Umbilical cord (tissue), 1 donor: ENCODE measurements at regions not wholly inside any gene's neighbourhood (a gene's known extent, or its start where the extent isn't known, plus 50 kb on each side); places are given as distances from the start of the nearest gene placed in this dataset.
A peak's percentile ranks its signal among the peaks of the same experiment; 100 is the strongest.

Experiments used
- DNase-seq: peaks from one replicate; pipeline ENCODE4 v3.0.0-alpha.2; 2015; ENCODE audit warnings: low spot score

- DNase-seq = no peak
Measured at GRCh38 chr6:51528556-51528955, 558.9 kb downstream of the PKHD1 start.

- DNase-seq = no peak
Measured at GRCh38 chr6:51529240-51529639, 558.2 kb downstream of the PKHD1 start.

- DNase-seq = no peak
Measured at GRCh38 chr6:51531623-51532022, 555.8 kb downstream of the PKHD1 start.

DNA sequence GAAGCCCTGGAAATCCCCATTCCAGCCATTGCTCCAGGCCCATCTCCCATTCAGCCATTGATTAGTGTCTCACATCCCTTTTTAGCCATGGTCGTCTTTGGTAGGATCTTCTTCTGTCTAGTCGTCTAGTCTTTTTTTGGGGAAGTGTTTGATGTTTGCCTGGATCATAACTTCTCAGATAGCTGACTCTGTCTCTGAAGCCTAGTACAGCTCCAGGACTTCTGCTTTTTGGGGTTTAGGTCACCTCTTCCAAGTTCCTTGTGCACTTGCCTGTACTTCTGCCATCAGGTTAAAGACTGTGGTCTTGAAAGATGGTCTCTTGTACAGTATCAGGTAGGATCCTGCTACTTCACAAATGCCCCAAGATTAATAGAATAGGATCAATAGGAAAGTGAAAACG, 553.5 kb downstream of the PKHD1 start:
- no peak for DNase-seq

GRCh38 chr6:51535327-51535726, 552.1 kb downstream of the PKHD1 start:
- DNase-seq = no peak

DNA sequence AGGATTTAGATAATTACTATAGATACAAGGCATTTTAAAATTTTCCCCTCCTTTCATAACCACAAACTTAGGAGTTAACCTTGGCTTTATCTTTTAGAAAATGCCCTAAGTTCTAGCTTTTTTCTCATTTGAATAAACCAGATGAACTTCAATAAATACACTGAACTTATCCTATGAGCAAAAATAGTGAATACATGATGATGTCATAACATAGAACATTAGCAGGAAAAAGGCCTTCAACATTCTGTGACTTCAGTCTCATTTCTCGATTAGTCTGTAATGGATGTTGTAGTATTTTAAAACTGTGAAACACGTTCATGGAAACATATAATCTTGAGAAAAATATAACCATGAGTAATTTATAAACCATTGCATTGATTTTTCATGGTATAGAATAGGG, 550.7 kb downstream of the PKHD1 start:
- DNase-seq = no peak

- peak; percentile 48 for DNase-seq
Measured at GRCh38 chr6:51541847-51542246, 545.6 kb downstream of the PKHD1 start.

DNA sequence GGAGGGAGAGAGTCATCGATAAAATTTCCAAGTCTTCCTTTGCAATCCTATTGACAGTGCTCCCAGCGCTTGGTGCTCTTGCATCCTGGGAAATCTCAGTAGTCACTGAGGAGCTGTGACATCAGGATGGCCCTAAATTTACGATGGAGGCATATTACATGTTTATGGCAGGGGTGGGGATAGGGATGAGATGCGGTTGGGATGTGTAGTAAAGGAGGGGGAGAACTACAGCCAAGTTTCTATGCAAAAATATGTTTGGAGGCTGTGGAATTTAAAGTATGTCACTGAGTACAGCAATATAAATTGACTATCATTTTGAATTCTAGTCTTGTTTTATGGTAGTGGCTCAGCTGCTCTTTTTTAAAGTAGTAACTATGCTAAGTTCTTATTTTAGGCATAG, 544.9 kb downstream of the PKHD1 start:
- DNase-seq = no peak

DNA sequence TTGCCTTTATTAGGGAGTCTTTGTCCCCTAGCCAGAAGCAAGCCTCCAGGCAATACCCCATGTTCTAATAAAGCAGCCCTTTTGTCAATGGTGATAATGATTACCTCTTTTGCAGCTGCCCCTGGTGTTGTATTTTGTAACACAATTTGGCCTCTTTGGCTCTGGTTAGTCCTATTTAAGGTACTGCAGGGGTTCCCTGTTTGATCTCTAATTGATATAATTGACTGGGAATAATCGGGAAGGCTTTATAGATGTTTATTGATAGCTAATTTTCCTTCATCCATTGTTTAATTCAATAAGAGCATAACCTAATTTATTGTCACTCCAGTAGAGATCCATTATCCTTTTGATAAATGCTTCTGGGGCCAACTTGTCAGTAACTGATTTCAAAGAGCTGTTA, 537.2 kb downstream of the PKHD1 start:
- no peak for DNase-seq

DNA sequence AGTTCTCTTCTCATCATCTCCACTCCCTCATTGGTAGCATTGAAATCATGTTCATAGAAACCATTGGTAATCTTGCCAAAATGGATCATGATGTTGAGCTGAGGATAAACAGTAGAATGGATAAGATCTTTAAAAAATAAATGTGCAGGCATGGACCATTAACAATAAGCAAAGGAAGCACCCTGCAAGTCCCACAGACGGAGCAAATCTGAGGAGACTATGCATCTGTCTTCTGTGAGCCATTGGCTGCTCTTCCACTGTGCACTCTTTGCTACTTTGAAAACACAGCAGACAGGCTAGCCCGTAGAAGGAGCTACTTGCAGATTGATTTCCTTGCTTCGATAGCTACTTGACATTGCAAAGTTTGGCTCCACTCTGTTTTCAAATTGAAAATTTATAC, 535.0 kb downstream of the PKHD1 start:
- no peak for DNase-seq

- DNase-seq = no peak
Measured at GRCh38 chr6:51553246-51554015, 534.0 kb downstream of the PKHD1 start.

DNA sequence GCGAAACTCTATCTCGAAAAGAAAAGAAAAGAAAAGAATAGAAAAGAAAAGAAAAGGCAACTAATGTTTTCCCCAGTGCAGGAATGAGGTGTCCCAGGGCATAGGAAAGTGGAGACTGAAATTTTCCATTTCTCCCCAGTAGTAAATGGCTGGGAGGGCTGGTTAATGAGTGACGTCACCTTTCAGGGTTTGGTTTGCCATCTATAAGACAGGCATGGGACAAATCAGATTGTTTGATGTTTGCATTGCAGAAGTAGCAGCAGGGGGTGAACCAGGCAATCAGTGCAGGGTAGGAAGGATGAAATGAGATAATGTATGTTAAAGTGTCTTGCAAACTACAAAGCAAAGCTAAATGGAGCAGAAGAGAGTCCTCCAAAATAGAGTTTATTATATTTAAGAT, 533.4 kb downstream of the PKHD1 start:
- DNase-seq = no peak

DNA sequence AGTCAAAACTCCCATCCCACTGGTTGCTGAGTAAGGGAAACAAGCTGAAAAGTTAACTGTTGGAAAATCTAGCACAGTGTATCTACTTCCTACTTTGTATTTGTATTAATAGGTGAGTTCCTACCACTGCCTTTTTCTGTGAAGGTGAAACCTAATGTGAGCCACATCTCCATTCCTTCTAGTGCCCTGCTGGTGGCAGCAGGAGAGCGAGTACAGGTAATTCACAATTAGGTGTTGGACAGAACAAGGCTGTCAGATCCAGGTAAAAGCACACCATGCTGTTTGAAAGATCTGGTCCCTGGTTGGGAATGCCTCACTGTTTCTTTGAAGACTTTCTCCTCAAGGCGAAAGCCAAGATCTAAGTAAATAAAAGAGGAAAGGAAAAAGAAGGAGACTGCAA, 528.4 kb downstream of the PKHD1 start:
- DNase-seq = no peak

GRCh38 chr6:51562198-51562597, 525.2 kb downstream of the PKHD1 start:
- DNase-seq = no peak
